ENCODE measurements at regions not wholly inside any gene's neighbourhood (a gene's known extent, or its start where the extent isn't known, plus 50 kb on each side); places are given as distances from the start of the nearest gene placed in this dataset.

- Histone ChIP-seq H3K9me2 (replicated peaks; ENCODE audit: insufficient read depth) (no peaks in the 10 kb centered on the region), H4K20me1 (ENCODE audit: insufficient read depth, poor library complexity, severe bottlenecking) (no peaks in the 10 kb centered on the region), H3K36me3 (replicated peaks; ENCODE audit: insufficient read depth, low read depth) (no peaks in the 10 kb centered on the region), H2AFZ (no peak overlapping the region), H3K9me3 (ENCODE audit: low read depth) (no peaks in the 10 kb centered on the region), H3K4me1 (ENCODE audit: insufficient read depth) (no peaks in the 10 kb centered on the region), H3K27me3 (no peaks in the 10 kb centered on the region), H3K4me2 (no peak overlapping the region), H3K79me2 (no peaks in the 10 kb centered on the region), H3K4me3 (no peak overlapping the region), H3K27ac (no peak overlapping the region)
- TF ChIP-seq EZH2 (IDR thresholded peaks at IDR 0.05; ENCODE audit: borderline replicate concordance) (no peak), CTCF (IDR thresholded peaks at IDR 0.05; ENCODE audit: poor library complexity) (no peak), EZH2phosphoT487 (IDR thresholded peaks at IDR 0.05; ENCODE audit: low read depth, severe bottlenecking, unreplicated experiment) (no peak)
- DNase-seq (ENCODE audit: low spot score) = no peak
- WGBS (ENCODE audit: low lambda C conversion rate, missing lambda C conversion rate) = 93% methylated on average over 1 of the region's 1 CpG
Observed at GRCh38 chr11:90564531-90564930, 341.7 kb upstream of the CHORDC1 start.

GRCh38 chr11:90558328-90558865 is 335.5 kb upstream of the CHORDC1 start:
- WGBS (ENCODE audit: low lambda C conversion rate, missing lambda C conversion rate) = 86% methylated on average over 4 of the region's 4 CpGs
- H3K4me1 ChIP-seq (ENCODE audit: insufficient read depth) = no peaks in the 10 kb centered on the region
- TF ChIP-seq CTCF (IDR thresholded peaks at IDR 0.05; ENCODE audit: poor library complexity) = no peak
- TF ChIP-seq EZH2phosphoT487 (IDR thresholded peaks at IDR 0.05; ENCODE audit: low read depth, severe bottlenecking, unreplicated experiment) = no peak
- no peak for TF ChIP-seq EZH2 (IDR thresholded peaks at IDR 0.05; ENCODE audit: borderline replicate concordance)

GRCh38 chr11:90556606-90557005 is 333.8 kb upstream of the CHORDC1 start:
- no peaks in the 10 kb centered on the region for H3K36me3 ChIP-seq (replicated peaks; ENCODE audit: insufficient read depth, low read depth)
- no peaks in the 10 kb centered on the region for H3K27me3 ChIP-seq
- no peaks in the 10 kb centered on the region for H3K9me2 ChIP-seq (replicated peaks; ENCODE audit: insufficient read depth)
- H3K27ac ChIP-seq = no peak overlapping the region
- H3K4me3 ChIP-seq = no peak overlapping the region
- DNase-seq (ENCODE audit: low spot score) = no peak
- H4K20me1 ChIP-seq (ENCODE audit: insufficient read depth, poor library complexity, severe bottlenecking) = no peaks in the 10 kb centered on the region
- TF ChIP-seq CTCF (IDR thresholded peaks at IDR 0.05; ENCODE audit: poor library complexity) = no peak
- no peak for TF ChIP-seq EZH2 (IDR thresholded peaks at IDR 0.05; ENCODE audit: borderline replicate concordance)
- no peak for TF ChIP-seq EZH2phosphoT487 (IDR thresholded peaks at IDR 0.05; ENCODE audit: low read depth, severe bottlenecking, unreplicated experiment)
- WGBS (ENCODE audit: low lambda C conversion rate, missing lambda C conversion rate) = 77% methylated on average over 4 of the region's 4 CpGs
- H3K9me3 ChIP-seq (ENCODE audit: low read depth) = no peaks in the 10 kb centered on the region
- no peaks in the 10 kb centered on the region for H3K79me2 ChIP-seq
- H2AFZ ChIP-seq = no peak overlapping the region
- H3K4me2 ChIP-seq = no peak overlapping the region
- H3K4me1 ChIP-seq (ENCODE audit: insufficient read depth) = no peaks in the 10 kb centered on the region

More at GRCh38 chr11:90558328-90558865, 335.5 kb upstream of the CHORDC1 start:
- no peaks in the 10 kb centered on the region for H3K9me2 ChIP-seq (replicated peaks; ENCODE audit: insufficient read depth)
- H3K79me2 ChIP-seq = no peaks in the 10 kb centered on the region
- no peaks in the 10 kb centered on the region for H3K9me3 ChIP-seq (ENCODE audit: low read depth)
- H3K4me2 ChIP-seq = no peak overlapping the region
- no peaks in the 10 kb centered on the region for H4K20me1 ChIP-seq (ENCODE audit: insufficient read depth, poor library complexity, severe bottlenecking)
- H3K36me3 ChIP-seq (replicated peaks; ENCODE audit: insufficient read depth, low read depth) = no peaks in the 10 kb centered on the region
- no peak overlapping the region for H3K27ac ChIP-seq
- H2AFZ ChIP-seq = no peak overlapping the region
- no peak overlapping the region for H3K4me3 ChIP-seq
- DNase-seq (ENCODE audit: low spot score) = peak; percentile 6
- no peaks in the 10 kb centered on the region for H3K27me3 ChIP-seq

All from hepatocyte (in vitro differentiated cells).